ENCODE measurements at regions not wholly inside any gene's neighbourhood (a gene's known extent, or its start where the extent isn't known, plus 50 kb on each side); places are given as distances from the start of the nearest gene placed in this dataset.

DNA sequence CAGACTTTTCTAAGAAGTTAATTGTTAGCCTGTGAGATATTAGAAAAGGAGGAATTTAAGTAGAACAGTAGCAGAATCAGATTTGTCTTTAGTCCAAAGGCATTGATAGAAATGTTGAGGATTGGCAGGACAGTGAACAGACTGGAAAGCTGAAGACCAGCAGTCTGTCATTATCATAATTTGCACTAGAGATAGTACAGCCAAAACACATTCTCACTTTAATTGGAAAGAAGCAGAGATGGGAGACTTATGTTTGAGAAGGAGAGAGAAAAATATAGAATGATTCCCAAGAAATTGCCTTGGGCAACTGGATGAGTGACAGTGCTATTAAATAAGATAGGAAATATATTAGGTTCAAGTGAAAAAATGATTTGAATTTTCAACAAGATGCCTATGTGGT lies 755.5 kb downstream of the SLITRK5 start:
- no peaks in the 10 kb centered on the region for H3F3A ChIP-seq (ENCODE audit: insufficient read depth, low read depth)
- H3K4me1 ChIP-seq (replicated peaks; ENCODE audit: insufficient read depth): peaks cover 5% of the 10 kb centered on the region; the same call in 1 of the 2 replicates
- no peaks in the 10 kb centered on the region for H3K9me3 ChIP-seq (ENCODE audit: insufficient read depth, low read depth)
- H3K27me3 ChIP-seq (ENCODE audit: insufficient read depth, low read depth): no peaks in the 10 kb centered on the region
- no peaks in the 10 kb centered on the region for H3K36me3 ChIP-seq (ENCODE audit: low read depth)
- no peak overlapping the region for H2AFZ ChIP-seq
- no peak for DNase-seq
- POLR2A ChIA-PET (ENCODE audit: unreplicated experiment): no interaction called here
- no peaks in the 10 kb centered on the region; the same call in 1 of the 2 replicates for H3K9me2 ChIP-seq (ENCODE audit: insufficient read depth)
- BruUV-seq (replicated peaks): no TSS peak
- intact Hi-C loops (cut with micrococcal nuclease; ENCODE audit: unreplicated experiment): no loop called here
- no peaks in the 10 kb centered on the region for H4K20me1 ChIP-seq (ENCODE audit: insufficient read depth)
- CTCF ChIA-PET: no interaction called here
- no peak overlapping the region for H3K4me3 ChIP-seq
- H3K4me2 ChIP-seq: no peak overlapping the region
- no peaks in the 10 kb centered on the region for H3K79me2 ChIP-seq (ENCODE audit: low read depth)
- H3K27ac ChIP-seq: no peak overlapping the region
- TF ChIP-seq EZH2 (IDR thresholded peaks at IDR 0.05; ENCODE audit: low read depth): no peak
- TF ChIP-seq, protein P1, sequence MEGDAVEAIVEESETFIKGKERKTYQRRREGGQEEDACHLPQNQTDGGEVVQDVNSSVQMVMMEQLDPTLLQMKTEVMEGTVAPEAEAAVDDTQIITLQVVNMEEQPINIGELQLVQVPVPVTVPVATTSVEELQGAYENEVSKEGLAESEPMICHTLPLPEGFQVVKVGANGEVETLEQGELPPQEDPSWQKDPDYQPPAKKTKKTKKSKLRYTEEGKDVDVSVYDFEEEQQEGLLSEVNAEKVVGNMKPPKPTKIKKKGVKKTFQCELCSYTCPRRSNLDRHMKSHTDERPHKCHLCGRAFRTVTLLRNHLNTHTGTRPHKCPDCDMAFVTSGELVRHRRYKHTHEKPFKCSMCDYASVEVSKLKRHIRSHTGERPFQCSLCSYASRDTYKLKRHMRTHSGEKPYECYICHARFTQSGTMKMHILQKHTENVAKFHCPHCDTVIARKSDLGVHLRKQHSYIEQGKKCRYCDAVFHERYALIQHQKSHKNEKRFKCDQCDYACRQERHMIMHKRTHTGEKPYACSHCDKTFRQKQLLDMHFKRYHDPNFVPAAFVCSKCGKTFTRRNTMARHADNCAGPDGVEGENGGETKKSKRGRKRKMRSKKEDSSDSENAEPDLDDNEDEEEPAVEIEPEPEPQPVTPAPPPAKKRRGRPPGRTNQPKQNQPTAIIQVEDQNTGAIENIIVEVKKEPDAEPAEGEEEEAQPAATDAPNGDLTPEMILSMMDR (conservative IDR thresholded peaks at IDR 0.05): no peak

DNA sequence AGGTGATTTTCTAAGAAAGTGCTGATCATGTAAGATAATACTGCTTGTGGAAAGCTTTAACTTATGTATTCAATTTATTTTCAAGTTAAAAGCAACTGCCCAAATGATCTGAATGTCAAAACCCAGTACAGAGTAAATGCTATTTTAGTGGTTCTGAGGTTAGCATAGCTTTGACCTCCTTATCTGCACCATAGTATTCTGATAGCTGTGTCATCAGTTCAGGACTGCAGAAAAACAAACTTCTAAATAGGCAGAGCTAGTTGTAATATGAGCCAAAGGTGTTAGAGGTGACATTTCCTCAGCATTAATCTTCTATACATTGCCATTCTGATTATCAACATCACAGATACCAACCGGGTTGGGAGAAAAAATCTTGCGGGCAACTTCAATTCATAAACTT lies 758.7 kb downstream of the SLITRK5 start:
- Histone ChIP-seq H3K9me3 (ENCODE audit: insufficient read depth, low read depth) (no peaks in the 10 kb centered on the region), H3K27ac (no peak overlapping the region), H3K4me1 (replicated peaks; ENCODE audit: insufficient read depth) (peaks cover 5% of the 10 kb centered on the region; the same call in 1 of the 2 replicates), H3K4me3 (no peak overlapping the region), H4K20me1 (ENCODE audit: insufficient read depth) (no peaks in the 10 kb centered on the region; the same call in 1 of the 2 replicates), H3K9me2 (ENCODE audit: insufficient read depth) (no peaks in the 10 kb centered on the region; the same call in 1 of the 2 replicates), H3K79me2 (ENCODE audit: low read depth) (no peaks in the 10 kb centered on the region), H3K4me2 (0 out of 2 replicates have a peak overlapping the region, but pooled peaks have one; percentile 4), H3F3A (ENCODE audit: insufficient read depth, low read depth) (no peaks in the 10 kb centered on the region), H2AFZ (no peak overlapping the region), H3K27me3 (ENCODE audit: insufficient read depth, low read depth) (no peaks in the 10 kb centered on the region), H3K36me3 (ENCODE audit: low read depth) (no peaks in the 10 kb centered on the region)
- POLR2A ChIA-PET (ENCODE audit: unreplicated experiment): no interaction called here
- no TSS peak for BruUV-seq (replicated peaks)
- CTCF ChIA-PET: no interaction called here
- no peak for DNase-seq
- TF ChIP-seq, protein P1 (conservative IDR thresholded peaks at IDR 0.05): no peak
- TF ChIP-seq EZH2 (IDR thresholded peaks at IDR 0.05; ENCODE audit: low read depth): no peak
- intact Hi-C loops (cut with micrococcal nuclease; ENCODE audit: unreplicated experiment): no loop called here

DNA sequence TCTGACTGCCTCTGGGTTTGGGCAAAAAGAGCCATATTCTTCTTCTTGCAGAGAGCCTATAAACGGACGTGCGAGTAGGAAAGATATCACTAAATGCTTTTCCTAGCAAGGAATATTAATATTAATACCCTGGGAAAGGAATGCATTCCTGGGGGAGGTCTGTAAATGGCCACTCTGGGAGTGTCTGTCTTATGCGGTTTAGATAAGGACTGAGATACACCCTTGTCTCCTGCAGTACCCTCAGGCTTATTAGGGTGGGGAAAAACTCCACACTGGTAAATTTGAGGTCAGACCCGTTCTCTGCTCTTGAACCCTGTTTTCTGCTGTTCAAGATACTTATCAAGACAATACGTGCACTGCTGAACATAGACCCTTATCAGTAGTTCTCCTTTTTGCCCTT lies 763.8 kb downstream of the SLITRK5 start:
- Histone ChIP-seq H3K9me2 (ENCODE audit: insufficient read depth) (no peaks in the 10 kb centered on the region; the same call in 1 of the 2 replicates), H2AFZ (no peak overlapping the region), H3K27me3 (ENCODE audit: insufficient read depth, low read depth) (no peaks in the 10 kb centered on the region), H3F3A (ENCODE audit: insufficient read depth, low read depth) (no peaks in the 10 kb centered on the region), H3K9me3 (ENCODE audit: insufficient read depth, low read depth) (no peaks in the 10 kb centered on the region), H3K36me3 (ENCODE audit: low read depth) (no peaks in the 10 kb centered on the region), H3K27ac (no peak overlapping the region), H3K79me2 (ENCODE audit: low read depth) (no peaks in the 10 kb centered on the region), H4K20me1 (ENCODE audit: insufficient read depth) (no peaks in the 10 kb centered on the region; the same call in 1 of the 2 replicates), H3K4me2 (no peak overlapping the region), H3K4me3 (no peak overlapping the region), H3K4me1 (replicated peaks; ENCODE audit: insufficient read depth) (peaks cover 3% of the 10 kb centered on the region; the same call in 1 of the 2 replicates)
- ChIA-PET CTCF (no interaction called here), POLR2A (ENCODE audit: unreplicated experiment) (no interaction called here)
- intact Hi-C loops (cut with micrococcal nuclease; ENCODE audit: unreplicated experiment): no loop called here
- TF ChIP-seq EZH2 (IDR thresholded peaks at IDR 0.05; ENCODE audit: low read depth): no peak
- TF ChIP-seq, protein P1 (conservative IDR thresholded peaks at IDR 0.05): no peak
- no peak for DNase-seq
- no TSS peak for BruUV-seq (replicated peaks)
